ENCODE measurements at regions not wholly inside any gene's neighbourhood (a gene's known extent, or its start where the extent isn't known, plus 50 kb on each side); places are given as distances from the start of the nearest gene placed in this dataset.

GRCh38 chr5:135223891-135224625 lies 175.0 kb downstream of the MACROH2A1 start:
- H3K27me3 ChIP-seq (ENCODE audit: insufficient read depth, low read length), result no peaks in the 10 kb centered on the region
- no peaks in the 10 kb centered on the region for H3K36me3 ChIP-seq (ENCODE audit: insufficient read depth, low read length)
- H3K9ac ChIP-seq (ENCODE audit: low read depth, low read length), result no peak overlapping the region
- H3K4me1 ChIP-seq (ENCODE audit: insufficient read depth, low read length), result peaks cover 7% of the 10 kb centered on the region; the same call in 1 of the 2 replicates
- H3K9me3 ChIP-seq (ENCODE audit: insufficient read depth, low read depth, low read length), result no peaks in the 10 kb centered on the region
- H3K27ac ChIP-seq (ENCODE audit: low read depth, low read length), result no peak overlapping the region
- 79% methylated on average over 4 of the region's 5 CpGs for WGBS
- H3K4me3 ChIP-seq (ENCODE audit: low read length), result no peak overlapping the region

GRCh38 chr5:135223404-135223803 lies 175.6 kb downstream of the MACROH2A1 start:
- Histone ChIP-seq H3K27ac (ENCODE audit: low read depth, low read length) (no peak overlapping the region), H3K36me3 (ENCODE audit: insufficient read depth, low read length) (no peaks in the 10 kb centered on the region), H3K4me3 (ENCODE audit: low read length) (no peak overlapping the region)

GRCh38 chr5:135222771-135223170 lies 176.3 kb downstream of the MACROH2A1 start:
- Histone ChIP-seq H3K27me3 (ENCODE audit: insufficient read depth, low read length) (no peaks in the 10 kb centered on the region), H3K9me3 (ENCODE audit: insufficient read depth, low read depth, low read length) (no peaks in the 10 kb centered on the region), H3K36me3 (ENCODE audit: insufficient read depth, low read length) (no peaks in the 10 kb centered on the region), H3K9ac (ENCODE audit: low read depth, low read length) (no peak overlapping the region), H3K4me1 (ENCODE audit: insufficient read depth, low read length) (peaks cover 7% of the 10 kb centered on the region; the same call in 1 of the 2 replicates), H3K4me3 (ENCODE audit: low read length) (no peak overlapping the region), H3K27ac (ENCODE audit: low read depth, low read length) (no peak overlapping the region)
- WGBS, result 98% methylated on average over 2 of the region's 3 CpGs

More at GRCh38 chr5:135223404-135223803, 175.6 kb downstream of the MACROH2A1 start:
- no peak overlapping the region for H3K9ac ChIP-seq (ENCODE audit: low read depth, low read length)
- 91% methylated on average over 2 of the region's 2 CpGs for WGBS
- H3K9me3 ChIP-seq (ENCODE audit: insufficient read depth, low read depth, low read length), result no peaks in the 10 kb centered on the region
- H3K4me1 ChIP-seq (ENCODE audit: insufficient read depth, low read length), result peaks cover 7% of the 10 kb centered on the region; the same call in 1 of the 2 replicates
- no peaks in the 10 kb centered on the region for H3K27me3 ChIP-seq (ENCODE audit: insufficient read depth, low read length)

GRCh38 chr5:135222171-135222681 lies 176.8 kb downstream of the MACROH2A1 start:
- Histone ChIP-seq H3K9ac (ENCODE audit: low read depth, low read length) (no peak overlapping the region), H3K27me3 (ENCODE audit: insufficient read depth, low read length) (no peaks in the 10 kb centered on the region), H3K4me1 (ENCODE audit: insufficient read depth, low read length) (peaks cover 7% of the 10 kb centered on the region; the same call in 1 of the 2 replicates), H3K27ac (ENCODE audit: low read depth, low read length) (no peak overlapping the region), H3K9me3 (ENCODE audit: insufficient read depth, low read depth, low read length) (no peaks in the 10 kb centered on the region), H3K4me3 (ENCODE audit: low read length) (no peak overlapping the region), H3K36me3 (ENCODE audit: insufficient read depth, low read length) (no peaks in the 10 kb centered on the region)
- 88% methylated on average over 4 of the region's 4 CpGs for WGBS

- Histone ChIP-seq H3K27me3 (ENCODE audit: insufficient read depth, low read length) (no peaks in the 10 kb centered on the region), H3K9ac (ENCODE audit: low read depth, low read length) (no peak overlapping the region), H3K9me3 (ENCODE audit: insufficient read depth, low read depth, low read length) (no peaks in the 10 kb centered on the region), H3K4me3 (ENCODE audit: low read length) (no peak overlapping the region), H3K27ac (ENCODE audit: low read depth, low read length) (no peak overlapping the region), H3K4me1 (ENCODE audit: insufficient read depth, low read length) (peaks cover 7% of the 10 kb centered on the region; the same call in 1 of the 2 replicates), H3K36me3 (ENCODE audit: insufficient read depth, low read length) (no peaks in the 10 kb centered on the region)
- 94% methylated on average over 2 of the region's 2 CpGs for WGBS
Observed at GRCh38 chr5:135221696-135222095, 177.3 kb downstream of the MACROH2A1 start.

GRCh38 chr5:135221187-135221473 lies 177.9 kb downstream of the MACROH2A1 start:
- 90% methylated on average over 3 of the region's 3 CpGs for WGBS

GRCh38 chr5:135220394-135221186 lies 178.4 kb downstream of the MACROH2A1 start:
- Histone ChIP-seq H3K4me1 (ENCODE audit: insufficient read depth, low read length) (no peaks in the 10 kb centered on the region), H3K27ac (ENCODE audit: low read depth, low read length) (no peak overlapping the region), H3K9ac (ENCODE audit: low read depth, low read length) (no peak overlapping the region), H3K36me3 (ENCODE audit: insufficient read depth, low read length) (no peaks in the 10 kb centered on the region), H3K9me3 (ENCODE audit: insufficient read depth, low read depth, low read length) (no peaks in the 10 kb centered on the region), H3K4me3 (ENCODE audit: low read length) (no peak overlapping the region), H3K27me3 (ENCODE audit: insufficient read depth, low read length) (no peaks in the 10 kb centered on the region)
- 92% methylated on average over 7 of the region's 7 CpGs for WGBS

More at GRCh38 chr5:135221187-135221473, 177.9 kb downstream of the MACROH2A1 start:
- Histone ChIP-seq H3K27ac (ENCODE audit: low read depth, low read length) (no peak overlapping the region), H3K4me1 (ENCODE audit: insufficient read depth, low read length) (0 out of 2 replicates have a peak, but pooled peaks cover 2% of the 10 kb centered on the region), H3K4me3 (ENCODE audit: low read length) (no peak overlapping the region), H3K9ac (ENCODE audit: low read depth, low read length) (no peak overlapping the region), H3K36me3 (ENCODE audit: insufficient read depth, low read length) (no peaks in the 10 kb centered on the region), H3K27me3 (ENCODE audit: insufficient read depth, low read length) (no peaks in the 10 kb centered on the region), H3K9me3 (ENCODE audit: insufficient read depth, low read depth, low read length) (no peaks in the 10 kb centered on the region)

- Histone ChIP-seq H3K9me3 (ENCODE audit: insufficient read depth, low read depth, low read length) (no peaks in the 10 kb centered on the region), H3K4me3 (ENCODE audit: low read length) (no peak overlapping the region), H3K27me3 (ENCODE audit: insufficient read depth, low read length) (0 out of 2 replicates have a peak, but pooled peaks cover under 1% of the 10 kb centered on the region), H3K36me3 (ENCODE audit: insufficient read depth, low read length) (no peaks in the 10 kb centered on the region), H3K4me1 (ENCODE audit: insufficient read depth, low read length) (no peaks in the 10 kb centered on the region), H3K27ac (ENCODE audit: low read depth, low read length) (no peak overlapping the region), H3K9ac (ENCODE audit: low read depth, low read length) (no peak overlapping the region)
- 90% methylated on average over 3 of the region's 3 CpGs for WGBS
Observed at GRCh38 chr5:135219868-135220267, 179.2 kb downstream of the MACROH2A1 start.

- Histone ChIP-seq H3K4me3 (ENCODE audit: low read length) (no peak overlapping the region), H3K36me3 (ENCODE audit: insufficient read depth, low read length) (no peaks in the 10 kb centered on the region), H3K4me1 (ENCODE audit: insufficient read depth, low read length) (no peaks in the 10 kb centered on the region), H3K9ac (ENCODE audit: low read depth, low read length) (no peak overlapping the region), H3K27ac (ENCODE audit: low read depth, low read length) (no peak overlapping the region), H3K9me3 (ENCODE audit: insufficient read depth, low read depth, low read length) (no peaks in the 10 kb centered on the region), H3K27me3 (ENCODE audit: insufficient read depth, low read length) (0 out of 2 replicates have a peak, but pooled peaks cover 3% of the 10 kb centered on the region)
- 87% methylated on average over 13 of the region's 13 CpGs for WGBS
Observed at GRCh38 chr5:135218790-135219568, 180.1 kb downstream of the MACROH2A1 start.

GRCh38 chr5:135218486-135218755 lies 180.6 kb downstream of the MACROH2A1 start:
- 0 out of 2 replicates have a peak, but pooled peaks cover 3% of the 10 kb centered on the region for H3K27me3 ChIP-seq (ENCODE audit: insufficient read depth, low read length)
- H3K4me3 ChIP-seq (ENCODE audit: low read length), result no peak overlapping the region
- WGBS, result 95% methylated on average over 3 of the region's 3 CpGs
- no peak overlapping the region for H3K27ac ChIP-seq (ENCODE audit: low read depth, low read length)
- H3K36me3 ChIP-seq (ENCODE audit: insufficient read depth, low read length), result no peaks in the 10 kb centered on the region
- no peaks in the 10 kb centered on the region for H3K9me3 ChIP-seq (ENCODE audit: insufficient read depth, low read depth, low read length)
- H3K4me1 ChIP-seq (ENCODE audit: insufficient read depth, low read length), result no peaks in the 10 kb centered on the region
- H3K9ac ChIP-seq (ENCODE audit: low read depth, low read length), result no peak overlapping the region
